AG09319 (cell line): ENCODE measurements at regions not wholly inside any gene's neighbourhood (a gene's known extent, or its start where the extent isn't known, plus 50 kb on each side); places are given as distances from the start of the nearest gene placed in this dataset.

Experiments
- DNase-seq: peaks from one replicate; pipeline ENCODE4 v3.0.0-alpha.2; 2010; ENCODE audit warnings: low read depth; ENCODE audit errors: extremely low read depth
- TF ChIP-seq, protein P1 (sequence below): IDR thresholded peaks from 2 replicates; pipeline ENCODE4 v1.5.1; 2011; ENCODE audit warnings: low read depth, mild to moderate bottlenecking, inconsistent platforms, low read length, moderate library complexity

DNA sequence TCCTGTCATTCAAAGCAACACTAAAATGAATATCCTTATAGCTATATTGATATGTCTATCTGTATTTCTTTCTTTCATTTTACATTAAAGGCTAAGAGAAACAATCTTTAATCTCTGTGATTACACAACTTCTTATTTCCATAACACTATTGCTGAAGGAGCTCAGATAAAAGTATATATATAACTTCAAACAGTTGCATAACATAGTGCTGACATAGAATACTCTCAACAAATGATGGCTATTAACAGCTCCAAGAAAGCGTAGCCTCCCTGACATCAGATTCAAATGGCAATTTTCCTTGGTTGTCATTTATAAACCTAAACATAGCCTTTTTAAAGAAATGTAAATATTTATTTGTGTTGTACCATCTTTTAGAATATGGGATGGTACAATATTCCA is 116.6 kb upstream of the PTPRG start:
- no peak for DNase-seq
- TF ChIP-seq, protein P1, sequence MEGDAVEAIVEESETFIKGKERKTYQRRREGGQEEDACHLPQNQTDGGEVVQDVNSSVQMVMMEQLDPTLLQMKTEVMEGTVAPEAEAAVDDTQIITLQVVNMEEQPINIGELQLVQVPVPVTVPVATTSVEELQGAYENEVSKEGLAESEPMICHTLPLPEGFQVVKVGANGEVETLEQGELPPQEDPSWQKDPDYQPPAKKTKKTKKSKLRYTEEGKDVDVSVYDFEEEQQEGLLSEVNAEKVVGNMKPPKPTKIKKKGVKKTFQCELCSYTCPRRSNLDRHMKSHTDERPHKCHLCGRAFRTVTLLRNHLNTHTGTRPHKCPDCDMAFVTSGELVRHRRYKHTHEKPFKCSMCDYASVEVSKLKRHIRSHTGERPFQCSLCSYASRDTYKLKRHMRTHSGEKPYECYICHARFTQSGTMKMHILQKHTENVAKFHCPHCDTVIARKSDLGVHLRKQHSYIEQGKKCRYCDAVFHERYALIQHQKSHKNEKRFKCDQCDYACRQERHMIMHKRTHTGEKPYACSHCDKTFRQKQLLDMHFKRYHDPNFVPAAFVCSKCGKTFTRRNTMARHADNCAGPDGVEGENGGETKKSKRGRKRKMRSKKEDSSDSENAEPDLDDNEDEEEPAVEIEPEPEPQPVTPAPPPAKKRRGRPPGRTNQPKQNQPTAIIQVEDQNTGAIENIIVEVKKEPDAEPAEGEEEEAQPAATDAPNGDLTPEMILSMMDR: no peak

DNA sequence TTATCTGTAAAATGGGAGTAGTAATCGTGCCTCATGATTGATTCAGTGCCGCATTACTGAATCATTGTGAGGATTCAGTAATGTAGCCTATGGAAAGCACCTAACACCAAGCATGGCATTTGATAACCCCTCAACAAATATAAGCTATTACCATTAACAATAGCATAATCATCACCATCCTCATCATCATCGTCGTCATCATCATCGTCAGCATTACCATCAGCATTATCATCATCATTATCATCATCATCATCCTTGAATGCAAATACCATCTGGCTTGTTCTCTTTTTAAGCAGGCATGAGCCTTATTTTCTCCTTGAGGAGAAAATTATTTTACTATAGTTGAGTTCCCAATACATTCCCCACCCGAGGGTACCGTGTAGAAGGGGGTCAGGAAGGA is 115.4 kb upstream of the PTPRG start:
- TF ChIP-seq, protein P1: no peak

DNA sequence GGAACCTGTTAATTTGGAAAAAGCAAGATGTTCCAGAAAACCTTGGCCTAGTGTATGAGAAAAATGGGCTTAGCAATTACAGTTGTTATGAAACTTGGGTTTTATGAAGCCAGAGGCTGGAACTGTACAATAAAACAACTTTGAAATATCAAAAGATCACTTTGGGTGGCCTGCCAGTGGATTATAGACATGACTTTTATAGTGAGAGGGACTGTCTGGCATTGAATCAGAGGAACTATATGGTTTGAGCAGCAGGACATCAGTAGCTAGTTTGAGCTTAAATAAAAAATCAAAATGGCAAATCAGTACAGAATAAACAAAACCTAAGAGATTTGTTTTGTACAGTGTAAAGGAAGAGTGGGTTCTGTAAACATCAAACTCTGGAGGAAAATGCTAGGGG is 115.0 kb upstream of the PTPRG start:
- TF ChIP-seq, protein P1: no peak

More for the DNA sequence above, 115.4 kb upstream of the PTPRG start:
- no peak for DNase-seq

DNA sequence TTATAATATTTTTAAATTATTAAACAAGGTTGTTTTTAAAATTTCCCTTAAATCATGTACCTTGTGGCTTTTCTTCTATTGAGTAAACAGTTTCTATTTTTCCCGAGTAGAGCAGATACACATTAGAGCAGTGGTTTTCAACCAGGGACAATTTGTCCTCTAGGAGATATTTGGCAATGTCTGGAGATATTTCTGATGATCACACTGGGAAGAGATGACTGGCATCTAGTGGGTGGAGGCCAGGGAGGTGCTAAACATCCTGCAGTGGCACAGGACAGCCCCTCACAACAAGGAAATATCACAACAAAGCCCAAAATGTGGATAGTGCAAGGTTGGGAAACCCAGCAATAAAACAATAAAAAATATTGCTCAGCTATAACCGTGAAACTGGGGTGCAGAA is 113.0 kb upstream of the PTPRG start:
- TF ChIP-seq, protein P1: no peak
- no peak for DNase-seq

More for the DNA sequence above, 115.0 kb upstream of the PTPRG start:
- no peak for DNase-seq

DNA sequence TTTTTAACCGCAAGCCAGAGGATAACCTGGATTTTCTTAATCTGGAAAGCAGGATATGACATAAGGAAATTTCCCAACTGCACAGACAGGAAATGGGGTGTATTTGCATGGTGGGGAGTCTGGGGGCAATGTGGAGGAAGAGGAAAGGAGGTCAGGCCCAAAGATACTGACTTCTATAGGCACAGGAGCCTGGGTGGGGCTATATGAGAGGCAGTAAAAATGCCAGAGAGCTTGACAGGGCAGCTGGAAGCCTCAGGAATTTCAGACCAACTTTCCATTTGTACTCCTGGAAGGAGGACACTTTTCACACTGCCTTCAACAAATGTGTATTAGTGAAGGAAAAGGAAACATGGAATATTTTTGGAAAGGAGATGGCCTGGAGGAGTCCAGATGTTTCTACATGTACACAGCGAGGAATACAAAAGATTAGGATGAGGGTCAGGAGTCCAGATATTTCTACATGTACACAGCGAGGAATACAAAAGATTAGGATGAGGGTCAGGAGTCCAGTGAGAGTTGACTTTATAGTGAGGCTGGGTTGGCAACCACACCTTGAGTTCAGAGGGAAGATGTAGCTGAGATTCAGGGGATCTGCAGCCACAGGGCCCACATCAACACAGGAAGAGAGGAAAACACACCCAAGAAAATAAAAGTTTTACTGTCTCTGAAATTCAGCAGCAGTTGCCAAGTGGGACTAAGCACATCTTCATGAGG is 111.9 kb upstream of the PTPRG start:
- TF ChIP-seq, protein P1: no peak
- DNase-seq: no peak

DNA sequence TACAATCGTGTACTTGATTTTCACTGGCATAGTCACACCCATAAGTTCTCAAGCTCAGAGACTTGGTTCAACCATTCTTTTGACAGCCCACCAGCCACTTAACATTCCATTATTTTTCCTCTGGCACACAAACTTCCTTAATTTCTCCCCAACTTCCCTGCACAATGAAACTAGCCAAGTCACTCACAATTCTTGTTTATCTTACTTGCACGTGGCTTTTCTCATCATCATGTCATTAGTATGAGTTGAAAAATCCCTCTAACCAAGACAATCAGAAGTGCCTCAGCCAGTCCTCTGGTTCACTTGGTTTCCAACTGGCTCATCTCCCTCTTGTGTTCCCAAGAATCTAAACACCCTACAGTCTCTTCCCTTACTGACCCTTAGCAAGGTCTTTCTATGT is 110.5 kb upstream of the PTPRG start:
- DNase-seq: no peak

DNA sequence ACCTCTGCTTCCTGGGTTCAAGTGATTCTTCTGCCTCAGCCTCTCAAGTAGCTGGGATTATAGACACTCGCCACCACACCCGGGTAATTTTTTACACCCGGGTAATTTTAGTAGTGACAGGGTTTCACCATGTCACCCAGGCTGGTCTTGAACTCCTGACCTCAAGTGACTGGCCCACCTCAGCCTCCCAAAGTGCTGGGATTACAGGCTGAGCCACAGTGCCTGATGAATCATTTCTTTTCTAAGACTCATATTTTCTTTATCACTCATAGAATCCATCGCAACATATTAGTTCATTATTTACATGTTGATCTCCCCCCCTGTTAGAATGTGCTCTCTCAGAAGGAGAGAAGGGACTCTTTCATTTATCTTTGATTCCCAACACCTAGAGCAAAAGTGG is 109.5 kb upstream of the PTPRG start:
- no peak for DNase-seq
- TF ChIP-seq, protein P1: no peak

More for the DNA sequence above, 110.5 kb upstream of the PTPRG start:
- TF ChIP-seq, protein P1: no peak
